ENCODE measurements at regions not wholly inside any gene's neighbourhood (a gene's known extent, or its start where the extent isn't known, plus 50 kb on each side); places are given as distances from the start of the nearest gene placed in this dataset.
"Not testable (repeated sequence)": the region's sequence is repeated elsewhere in the genome, so short reads cannot be mapped to it uniquely, and the experiment has no call there.

DNA sequence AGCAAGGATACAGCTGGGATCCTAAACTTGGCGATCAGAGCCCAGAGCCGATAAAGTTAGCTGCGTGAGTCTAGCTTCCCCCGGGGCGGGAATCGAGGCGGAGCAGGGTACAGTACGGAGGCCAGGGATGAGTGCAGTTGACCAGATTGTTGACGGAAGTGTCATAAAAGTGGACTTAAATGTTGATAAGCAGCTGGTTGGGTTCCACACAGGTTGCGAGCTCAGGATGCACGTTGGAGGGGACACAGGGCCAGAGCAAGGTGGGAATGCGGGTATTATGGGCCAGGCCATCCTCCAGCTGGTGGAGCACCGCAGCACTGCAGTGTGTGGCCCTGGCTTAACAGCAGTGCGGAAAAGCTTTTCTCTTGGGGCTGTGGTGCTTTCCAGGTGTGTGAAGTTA, 76.0 kb upstream of the PZP start:
- peak overlapping the region; percentile 50 for H3K4me3 ChIP-seq
- FAIRE-seq, H3K4me1 ChIP-seq, POLR2A ChIA-PET, H3K9me3 ChIP-seq, CTCF ChIA-PET: not testable (repeated sequence)
- DNase-seq (ENCODE audit: low read depth in 1 of 2, low spot score in 1 of 2) (peak in 1 of 2 experiments; percentile 21), ATAC-seq (peak; percentile 84 to 86)
- TF ChIP-seq, protein P1, sequence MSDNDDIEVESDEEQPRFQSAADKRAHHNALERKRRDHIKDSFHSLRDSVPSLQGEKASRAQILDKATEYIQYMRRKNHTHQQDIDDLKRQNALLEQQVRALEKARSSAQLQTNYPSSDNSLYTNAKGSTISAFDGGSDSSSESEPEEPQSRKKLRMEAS (IDR thresholded peaks at IDR 0.05) = peak; percentile 54
- 2% methylated on average over 13 of the region's 14 CpGs for WGBS (ENCODE audit: missing lambda C conversion rate)
- peak overlapping the region; percentile 81 to 93 for H3K27ac ChIP-seq
- peak overlapping the region; percentile 84 for H3K4me2 ChIP-seq

DNA sequence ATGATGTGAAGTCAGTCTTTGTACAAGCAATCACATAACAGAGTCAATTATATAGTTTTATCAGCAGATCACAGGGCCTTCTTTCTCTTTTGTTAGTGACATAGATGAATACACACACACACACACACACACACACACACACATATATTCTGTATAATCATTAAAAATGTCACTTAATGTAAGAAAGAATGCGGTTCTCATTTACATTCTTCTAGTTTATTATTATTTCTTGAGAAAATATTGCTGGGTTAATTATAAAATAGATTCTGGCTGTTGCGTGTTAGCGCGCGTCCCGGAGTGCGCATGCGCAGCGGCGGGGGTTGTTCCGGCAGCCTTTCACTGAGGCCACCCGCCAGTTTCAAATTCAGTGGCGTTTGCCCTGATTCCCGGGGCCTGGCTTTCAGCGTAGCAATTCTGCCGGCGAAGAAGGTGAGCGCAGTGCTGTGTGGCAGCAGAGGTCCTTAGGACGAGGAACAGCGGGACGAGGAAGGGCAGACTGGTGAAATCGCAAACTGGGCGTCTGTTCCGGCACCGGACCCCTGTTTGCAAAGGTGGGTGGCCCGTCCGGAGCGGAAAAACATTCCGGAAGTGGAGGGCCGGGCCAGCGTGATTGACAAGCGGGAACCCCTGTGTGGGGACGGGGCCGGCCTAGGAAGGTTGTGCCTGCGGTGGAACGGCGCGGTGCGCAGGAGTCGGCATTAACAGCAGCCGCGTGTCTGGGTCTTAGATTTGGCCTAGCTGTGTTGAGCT, 75.3 kb upstream of the PZP start:
- peak overlapping the region; percentile 84 for H3K4me2 ChIP-seq
- TF ChIP-seq, protein P2, sequence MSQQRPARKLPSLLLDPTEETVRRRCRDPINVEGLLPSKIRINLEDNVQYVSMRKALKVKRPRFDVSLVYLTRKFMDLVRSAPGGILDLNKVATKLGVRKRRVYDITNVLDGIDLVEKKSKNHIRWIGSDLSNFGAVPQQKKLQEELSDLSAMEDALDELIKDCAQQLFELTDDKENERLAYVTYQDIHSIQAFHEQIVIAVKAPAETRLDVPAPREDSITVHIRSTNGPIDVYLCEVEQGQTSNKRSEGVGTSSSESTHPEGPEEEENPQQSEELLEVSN (IDR thresholded peaks at IDR 0.05; ENCODE audit: borderline replicate concordance, low read depth) = peak; percentile 34; the same call in 1 of the 2 replicates
- TF ChIP-seq, protein P1 (IDR thresholded peaks at IDR 0.05) = peak; percentile 71
- TF ChIP-seq POLR2A (IDR thresholded peaks at IDR 0.05; ENCODE audit: low read length) = peak; percentile 47
- TF ChIP-seq, protein P3, sequence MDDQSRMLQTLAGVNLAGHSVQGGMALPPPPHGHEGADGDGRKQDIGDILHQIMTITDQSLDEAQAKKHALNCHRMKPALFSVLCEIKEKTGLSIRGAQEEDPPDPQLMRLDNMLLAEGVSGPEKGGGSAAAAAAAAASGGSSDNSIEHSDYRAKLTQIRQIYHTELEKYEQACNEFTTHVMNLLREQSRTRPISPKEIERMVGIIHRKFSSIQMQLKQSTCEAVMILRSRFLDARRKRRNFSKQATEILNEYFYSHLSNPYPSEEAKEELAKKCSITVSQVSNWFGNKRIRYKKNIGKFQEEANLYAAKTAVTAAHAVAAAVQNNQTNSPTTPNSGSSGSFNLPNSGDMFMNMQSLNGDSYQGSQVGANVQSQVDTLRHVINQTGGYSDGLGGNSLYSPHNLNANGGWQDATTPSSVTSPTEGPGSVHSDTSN (IDR thresholded peaks at IDR 0.05) = peak; percentile 56; the same call in 1 of the 2 replicates
- TF ChIP-seq JUN (IDR thresholded peaks at IDR 0.05) = peak; percentile 45 to 62; a peak in 4 of 5 replicates
- peak; percentile 94 to 99 for ATAC-seq
- H3K4me1 ChIP-seq, POLR2A ChIA-PET, FAIRE-seq, CTCF ChIA-PET, H3K9me3 ChIP-seq: not testable (repeated sequence)
- H3K4me3 ChIP-seq = peak overlapping the region; percentile 50
- peak overlapping the region; percentile 81 to 93 for H3K27ac ChIP-seq
- under 1% methylated on average over 39 of the region's 42 CpGs for WGBS (ENCODE audit: missing lambda C conversion rate)
- DNase-seq (ENCODE audit: low read depth in 1 of 2, low spot score in 1 of 2) = peak; percentile 38 to 92

DNA sequence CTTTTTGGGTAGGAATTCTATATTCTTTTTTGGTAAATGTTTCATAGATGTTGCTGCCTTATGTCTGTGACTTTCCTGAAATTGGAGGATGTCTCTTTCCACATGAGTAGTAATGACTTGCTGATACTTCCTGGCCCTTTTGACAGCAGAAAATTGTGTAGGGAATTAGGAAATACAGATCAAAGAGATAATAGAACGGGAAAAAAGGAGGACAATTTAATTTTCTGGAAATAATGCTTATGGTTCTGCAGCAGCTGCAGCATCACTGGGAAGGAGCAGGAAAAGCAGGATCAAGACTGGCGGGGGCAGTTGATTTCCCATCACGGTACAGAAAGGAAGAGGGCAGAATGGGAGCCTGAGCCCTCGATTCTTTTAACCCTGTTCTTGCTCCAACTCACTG, 68.8 kb upstream of the PZP start:
- POLR2A ChIA-PET = no interaction called here
- Histone ChIP-seq H3K4me2 (no peak overlapping the region), H3K4me3 (no peak overlapping the region), H3K9me3 (no peaks in the 10 kb centered on the region), H3K27ac (no peak overlapping the region), H3K4me1 (peaks cover 10% of the 10 kb centered on the region; the same call in 2 of the 3 replicates)
- WGBS (ENCODE audit: missing lambda C conversion rate) = 29% methylated on average over 4 of the region's 4 CpGs
- no peak for ATAC-seq
- DNase-seq (ENCODE audit: low read depth in 1 of 2, low spot score in 1 of 2) = no peak
- TF ChIP-seq HOXB5 (CRISPR knock-in tag; IDR thresholded peaks at IDR 0.05) (no peak), HDAC2 (IDR thresholded peaks at IDR 0.05) (no peak), JUN (IDR thresholded peaks at IDR 0.05) (no peak), NR3C1 (IDR thresholded peaks at IDR 0.05) (no peak), NFE2L2 (conservative IDR thresholded peaks at IDR 0.05; ENCODE audit: low read length) (no peak), KDM1A (IDR thresholded peaks at IDR 0.05; ENCODE audit: low read depth) (no peak)
- TF ChIP-seq, protein P4, sequence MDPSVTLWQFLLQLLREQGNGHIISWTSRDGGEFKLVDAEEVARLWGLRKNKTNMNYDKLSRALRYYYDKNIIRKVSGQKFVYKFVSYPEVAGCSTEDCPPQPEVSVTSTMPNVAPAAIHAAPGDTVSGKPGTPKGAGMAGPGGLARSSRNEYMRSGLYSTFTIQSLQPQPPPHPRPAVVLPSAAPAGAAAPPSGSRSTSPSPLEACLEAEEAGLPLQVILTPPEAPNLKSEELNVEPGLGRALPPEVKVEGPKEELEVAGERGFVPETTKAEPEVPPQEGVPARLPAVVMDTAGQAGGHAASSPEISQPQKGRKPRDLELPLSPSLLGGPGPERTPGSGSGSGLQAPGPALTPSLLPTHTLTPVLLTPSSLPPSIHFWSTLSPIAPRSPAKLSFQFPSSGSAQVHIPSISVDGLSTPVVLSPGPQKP (IDR thresholded peaks at IDR 0.05; ENCODE audit: low read depth, low read length) = no peak
- FAIRE-seq = no peak
- CTCF ChIA-PET = no interaction called here

DNA sequence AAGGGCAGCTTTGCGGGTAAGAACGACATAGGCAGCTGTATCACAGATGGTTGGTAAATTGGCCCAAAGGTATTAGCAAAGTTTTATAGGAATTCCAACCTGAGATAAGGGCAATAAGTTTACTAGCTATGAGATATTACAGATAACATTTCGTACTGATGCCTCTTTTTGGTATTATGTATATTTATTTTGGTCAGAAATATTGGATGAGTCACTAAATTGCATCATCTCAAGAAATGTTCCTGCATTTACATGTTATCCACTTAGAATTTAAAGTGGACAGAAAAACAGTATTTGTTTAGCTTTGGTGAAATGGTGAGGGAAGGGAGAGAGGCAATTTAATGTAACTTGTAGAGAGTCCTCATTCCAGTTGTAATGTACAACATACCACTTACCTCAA, 65.1 kb upstream of the PZP start:
- no peak overlapping the region for H3K27ac ChIP-seq
- no peak for ATAC-seq
- POLR2A ChIA-PET = no interaction called here

More for the DNA sequence above, 65.1 kb upstream of the PZP start:
- peak overlapping the region; percentile 6; the same call in 2 of the 3 replicates for H3K4me2 ChIP-seq
- TF ChIP-seq NR3C1 (IDR thresholded peaks at IDR 0.05) = no peak
- TF ChIP-seq GATA3 (IDR thresholded peaks at IDR 0.05; ENCODE audit: borderline replicate concordance) = peak; percentile 59; the same call in 1 of the 2 replicates
- TF ChIP-seq FOSL2 (IDR thresholded peaks at IDR 0.05) = no peak
- TF ChIP-seq FOSL2 (CRISPR knock-in tag; IDR thresholded peaks at IDR 0.05) = peak; percentile 60
- TF ChIP-seq CEBPB (IDR thresholded peaks at IDR 0.05) = peak; percentile 43 to 44; a peak in 2 of 4 replicates
- CTCF ChIA-PET = no interaction called here
- H3K9me3 ChIP-seq = no peaks in the 10 kb centered on the region
- DNase-seq (ENCODE audit: low read depth in 1 of 2, low spot score in 1 of 2) (no peak), FAIRE-seq (no peak)
- H3K4me3 ChIP-seq = no peak overlapping the region
- 31% methylated on average over 3 of the region's 3 CpGs for WGBS (ENCODE audit: missing lambda C conversion rate)
- H3K4me1 ChIP-seq = peaks cover 10% of the 10 kb centered on the region; the same call in 2 of the 3 replicates

All from A549 (cell line).